IMR-90 (cell line): ENCODE measurements at regions not wholly inside any gene's neighbourhood (a gene's known extent, or its start where the extent isn't known, plus 50 kb on each side); places are given as distances from the start of the nearest gene placed in this dataset.

Source experiments
- ATAC-seq: fragments of 200-7000 bp; cut with Tn5 transposase; 2 replicates; pipeline ENCODE4 v1.9.1; 2020; ENCODE audit warnings: low read depth, mild to moderate bottlenecking, moderate library complexity
- BruUV-seq: library from RNA; stranded (reverse); fragments of 400-500 nt; replicated peaks from 2 replicates; lab custom pipeline; 2021; lab: Mats Ljungman, UMichigan
- CTCF ChIA-PET: fragments of 300-600 bp; formaldehyde crosslinking; extraction: SDS; loops from one replicate; lab custom pipeline; 2021; ENCODE audit warnings: antibody characterized with exemption; lab: Yijun Ruan, JAX
- POLR2A ChIA-PET: fragments of 300-600 bp; sonication (Branson Sonifier 250); formaldehyde crosslinking; loops from one replicate; lab custom pipeline; 2022; ENCODE audit warnings: antibody characterized with exemption; ENCODE audit not compliant: unreplicated experiment; lab: Charles Lee
- DNase-seq: peaks from one replicate; pipeline ENCODE4 v3.0.0; 2013
- H2AFZ ChIP-seq: replicated peaks from 2 replicates; pipeline ENCODE3; 2013; ENCODE audit warnings: low read length, mild to moderate bottlenecking; ENCODE audit not compliant: poor library complexity
- H2AK5ac ChIP-seq: 2 replicates; pipeline ENCODE4 v1.6.1; 2013; ENCODE audit warnings: low read depth, low read length, inconsistent platforms
- H2AK9ac ChIP-seq: replicated peaks from 2 replicates; pipeline ENCODE3; 2013; ENCODE audit warnings: mild to moderate bottlenecking, low read depth, low read length, moderate library complexity; ENCODE audit not compliant: poor library complexity
- H2BK120ac ChIP-seq: 2 replicates; pipeline ENCODE4 v1.6.1; 2013; ENCODE audit warnings: low read depth, low read length, inconsistent platforms
- H2BK15ac ChIP-seq: 3 replicates; pipeline ENCODE4 v1.6.1; 2013; ENCODE audit warnings: low read depth, low read length, inconsistent platforms
- H2BK20ac ChIP-seq: 2 replicates; pipeline ENCODE4 v1.6.1; 2013; ENCODE audit warnings: low read depth, mild to moderate bottlenecking, inconsistent platforms, low read length, moderate library complexity
- H2BK5ac ChIP-seq: 2 replicates; pipeline ENCODE4 v1.6.1; 2013; ENCODE audit warnings: mild to moderate bottlenecking, low read depth, low read length, inconsistent platforms; ENCODE audit not compliant: poor library complexity, severe bottlenecking
- H3K14ac ChIP-seq: replicated peaks from 2 replicates; pipeline ENCODE4 v1.6.1; 2013; ENCODE audit warnings: low read depth, low read length, inconsistent platforms
- H3K18ac ChIP-seq: 2 replicates; pipeline ENCODE4 v1.6.1; 2013; ENCODE audit warnings: low read depth, low read length, control low read depth
- H3K23ac ChIP-seq: 2 replicates; pipeline ENCODE4 v1.6.1; 2013; ENCODE audit warnings: low read depth, low read length, inconsistent platforms
- H3K27ac ChIP-seq: 2 replicates; pipeline ENCODE4 v1.5.1; 2013; ENCODE audit warnings: mild to moderate bottlenecking, control low read depth, low read length; ENCODE audit not compliant: insufficient read depth
- H3K27me3 ChIP-seq: 2 replicates; pipeline ENCODE4 v1.6.1; 2013; ENCODE audit warnings: low read length; ENCODE audit not compliant: control insufficient read depth, insufficient read depth
- H3K36me3 ChIP-seq: 2 replicates; pipeline ENCODE4 v1.6.1; 2013; ENCODE audit warnings: low read length, mixed read lengths; ENCODE audit not compliant: control insufficient read depth, insufficient read depth
- H3K4ac ChIP-seq: 2 replicates; pipeline ENCODE4 v1.6.1; 2013; ENCODE audit warnings: low read depth, low read length, inconsistent platforms
- H3K4me1 ChIP-seq: 2 replicates; pipeline ENCODE4 v1.6.1; 2013; ENCODE audit warnings: low read length, mixed read lengths; ENCODE audit not compliant: control insufficient read depth, insufficient read depth
- H3K4me2 ChIP-seq: 2 replicates; pipeline ENCODE4 v1.6.1; 2013; ENCODE audit warnings: low read depth, mild to moderate bottlenecking, control low read depth, low read length, moderate library complexity
- H3K4me3 ChIP-seq: 2 replicates; pipeline ENCODE4 v1.5.1; 2013; ENCODE audit warnings: low read depth, mild to moderate bottlenecking, control low read depth, low read length, moderate library complexity; ENCODE audit not compliant: insufficient read depth
- H3K56ac ChIP-seq: 2 replicates; pipeline ENCODE4 v1.6.1; 2013; ENCODE audit warnings: low read length, inconsistent platforms; ENCODE audit not compliant: insufficient read depth; ENCODE audit errors: extremely low read depth
- H3K79me1 ChIP-seq, 2 experiments: 2 replicates each; pipeline ENCODE4 v1.6.1; 2013; ENCODE audit warnings: low read length in 2 of 2, inconsistent platforms in 1 of 2, low read depth in 1 of 2
- H3K9ac ChIP-seq: 2 replicates; pipeline ENCODE4 v1.6.1; 2013; ENCODE audit warnings: low read depth, low read length, control low read depth
- H3K9me1 ChIP-seq: 2 replicates; pipeline ENCODE4 v1.6.1; 2013; ENCODE audit warnings: low read length, inconsistent platforms; ENCODE audit not compliant: insufficient read depth
- H3K9me3 ChIP-seq: 2 replicates; pipeline ENCODE4 v1.6.1; 2013; ENCODE audit warnings: low read length; ENCODE audit not compliant: control insufficient read depth, insufficient read depth
- H4K20me1 ChIP-seq: 2 replicates; pipeline ENCODE4 v1.6.1; 2013; ENCODE audit warnings: low read length, inconsistent platforms; ENCODE audit not compliant: insufficient read depth
- H4K5ac ChIP-seq: 2 replicates; pipeline ENCODE4 v1.6.1; 2013; ENCODE audit warnings: mild to moderate bottlenecking, low read depth, low read length, control low read depth
- H4K8ac ChIP-seq, 2 experiments: 2 replicates each; pipeline ENCODE4 v1.6.1; 2013; ENCODE audit warnings: low read depth in 2 of 2, low read length in 2 of 2, control low read depth in 1 of 2, inconsistent platforms in 1 of 2
- H4K91ac ChIP-seq: 2 replicates; pipeline ENCODE4 v1.6.1; 2013; ENCODE audit warnings: low read depth, low read length, inconsistent platforms; ENCODE audit not compliant: insufficient read depth
- BHLHE40 ChIP-seq: fragments of 150-350 bp; IDR thresholded peaks from 2 replicates; pipeline ENCODE4 v1.6.1; 2016; ENCODE audit warnings: mild to moderate bottlenecking, low read depth, low read length
- CEBPB ChIP-seq: IDR thresholded peaks from 2 replicates; pipeline ENCODE4 v1.6.1; 2012; ENCODE audit warnings: low read depth, low read length, improper control_type of control experiment
- CHD1 ChIP-seq: IDR thresholded peaks from 2 replicates; pipeline ENCODE4 v1.6.1; 2012; ENCODE audit warnings: low read depth, low read length, improper control_type of control experiment
- CTCF ChIP-seq: conservative IDR thresholded peaks from 2 replicates; pipeline ENCODE4 v1.5.1; 2012; ENCODE audit warnings: mild to moderate bottlenecking, low read depth, low read length, improper control_type of control experiment
- ELK1 ChIP-seq: fragments of 150-350 bp; IDR thresholded peaks from 2 replicates; pipeline ENCODE4 v1.6.1; 2016; ENCODE audit warnings: low read depth, mild to moderate bottlenecking, low read length, moderate library complexity, borderline replicate concordance
- FOS ChIP-seq: fragments of 150-350 bp; IDR thresholded peaks from 2 replicates; pipeline ENCODE4 v1.6.1; 2016; ENCODE audit warnings: low read depth, low read length
- MAFK ChIP-seq: IDR thresholded peaks from 2 replicates; pipeline ENCODE4 v1.6.1; 2012; ENCODE audit warnings: low read depth, low read length, improper control_type of control experiment
- MAZ ChIP-seq: IDR thresholded peaks from 2 replicates; pipeline ENCODE4 v1.6.1; 2012; ENCODE audit warnings: low read depth, mild to moderate bottlenecking, low read length, improper control_type of control experiment, moderate library complexity, borderline replicate concordance
- MXI1 ChIP-seq: IDR thresholded peaks from 2 replicates; pipeline ENCODE4 v1.6.1; 2012; ENCODE audit warnings: low read depth, mild to moderate bottlenecking, low read length, moderate library complexity, borderline replicate concordance
- NFE2L2 ChIP-seq: fragments of 150-350 bp; IDR thresholded peaks from 2 replicates; pipeline ENCODE4 v1.6.1; 2016; ENCODE audit warnings: low read depth, mild to moderate bottlenecking, low read length
- POLR2A ChIP-seq: IDR thresholded peaks from 2 replicates; pipeline ENCODE4 v1.6.1; 2012; ENCODE audit warnings: mild to moderate bottlenecking, low read depth, low read length
- RAD21 ChIP-seq: IDR thresholded peaks from 2 replicates; pipeline ENCODE4 v1.6.1; 2012; ENCODE audit warnings: low read length, improper control_type of control experiment
- RCOR1 ChIP-seq: IDR thresholded peaks from 2 replicates; pipeline ENCODE4 v1.6.1; 2012; ENCODE audit warnings: mild to moderate bottlenecking, low read length, improper control_type of control experiment; ENCODE audit not compliant: insufficient replicate concordance
- RFX5 ChIP-seq: IDR thresholded peaks from 2 replicates; pipeline ENCODE4 v1.8.0; 2012; ENCODE audit warnings: low read depth, mild to moderate bottlenecking, low read length, moderate library complexity
- SMC3 ChIP-seq: fragments of 150-350 bp; IDR thresholded peaks from 2 replicates; pipeline ENCODE4 v1.6.1; 2016; ENCODE audit warnings: low read depth, mild to moderate bottlenecking, antibody characterized with exemption, low read length, moderate library complexity
- WGBS, 2 experiments: methylation state at CpG; one replicate each; pipeline versions ENCODE4 v1.1.5 to v1.1.7; 2013; ENCODE audit warnings: missing lambda C conversion rate in 2 of 2; ENCODE audit not compliant: insufficient read length in 1 of 2; ENCODE audit errors: extremely low coverage in 2 of 2; 5-methylcytosine and 5-hydroxymethylcytosine counted together
- dilution Hi-C: fragments of 300-500 bp; cut with HindIII; formaldehyde crosslinking; loops from one replicate; pipeline ENCODE4 v1.14.3; 2018; ENCODE audit warnings: low sequenced_read_pairs; ENCODE audit not compliant: unreplicated experiment
- in situ Hi-C: fragments of 300-500 bp; cut with MboI; formaldehyde crosslinking; loops from 3 replicates; pipeline ENCODE4 v1.14.3; 2019; ENCODE audit warnings: low sequenced_read_pairs, inconsistent platforms, mixed read lengths
- intact Hi-C: fragments of 100-400 bp; cut with micrococcal nuclease; formaldehyde crosslinking; loops from 2 replicates; pipeline ENCODE4 v1.10.0; 2022
- TF ChIP-seq, protein P1 (sequence below): fragments of 150-350 bp; IDR thresholded peaks from 2 replicates; pipeline ENCODE4 v1.6.1; 2017; ENCODE audit warnings: mild to moderate bottlenecking, antibody characterized with exemption, low read length, low read depth

- Histone ChIP-seq H2AK5ac (no peak overlapping the region), H3K4me1 (no peaks in the 10 kb centered on the region), H3K4me2 (no peak overlapping the region), H3K79me1 (no peaks in the 10 kb centered on the region), H3K56ac (no peak overlapping the region), H4K91ac (no peak overlapping the region), H2BK5ac (no peak overlapping the region), H3K36me3 (no peaks in the 10 kb centered on the region), H3K14ac (no peak overlapping the region), H3K9me1 (no peaks in the 10 kb centered on the region), H4K8ac (no peak overlapping the region), H3K18ac (no peak overlapping the region), H3K23ac (no peak overlapping the region), H2AFZ (no peak overlapping the region), H3K4me3 (no peak overlapping the region), H3K4ac (no peak overlapping the region), H2AK9ac (no peak overlapping the region), H3K27ac (no peak overlapping the region), H3K9ac (no peak overlapping the region), H2BK20ac (no peak overlapping the region), H2BK120ac (no peak overlapping the region), H2BK15ac (no peak overlapping the region), H4K20me1 (no peaks in the 10 kb centered on the region), H3K27me3 (no peaks in the 10 kb centered on the region), H3K9me3 (no peaks in the 10 kb centered on the region), H4K5ac (no peak overlapping the region)
- WGBS, 2 experiments = no CpG with 5 or more reads among the region's 3 CpGs
- ChIA-PET CTCF (interaction anchor here (0.6 kb wide), 1 partner anchor 80 kb away, joined by 3 read pairs; no protein-coding TSS in a partner anchor), POLR2A (no interaction called here)
- no TSS peak for BruUV-seq
- dilution Hi-C loops (no loop called here), in situ Hi-C loops (no loop called here), intact Hi-C loops (no loop called here)
- TF ChIP-seq CEBPB (no peak), MAFK (no peak), POLR2A (no peak), RAD21 (no peak), BHLHE40 (no peak), SMC3 (no peak), MAZ (no peak), CTCF (no peak), NFE2L2 (no peak), FOS (no peak), RFX5 (no peak), ELK1 (no peak), CHD1 (no peak), MXI1 (no peak), RCOR1 (no peak)
- TF ChIP-seq, protein P1, sequence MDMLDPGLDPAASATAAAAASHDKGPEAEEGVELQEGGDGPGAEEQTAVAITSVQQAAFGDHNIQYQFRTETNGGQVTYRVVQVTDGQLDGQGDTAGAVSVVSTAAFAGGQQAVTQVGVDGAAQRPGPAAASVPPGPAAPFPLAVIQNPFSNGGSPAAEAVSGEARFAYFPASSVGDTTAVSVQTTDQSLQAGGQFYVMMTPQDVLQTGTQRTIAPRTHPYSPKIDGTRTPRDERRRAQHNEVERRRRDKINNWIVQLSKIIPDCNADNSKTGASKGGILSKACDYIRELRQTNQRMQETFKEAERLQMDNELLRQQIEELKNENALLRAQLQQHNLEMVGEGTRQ = no peak
- DNase-seq = no peak
- ATAC-seq = no peak
These were observed 766.6 kb downstream of the FAT4 start for GRCh38 chr4:126081336-126081735.
